ENCODE measurements at regions not wholly inside any gene's neighbourhood (a gene's known extent, or its start where the extent isn't known, plus 50 kb on each side); places are given as distances from the start of the nearest gene placed in this dataset.
"Not testable (repeated sequence)": the region's sequence is repeated elsewhere in the genome, so short reads cannot be mapped to it uniquely, and the experiment has no call there.

- Histone ChIP-seq H3K27ac (ENCODE audit: low read length) (no peak overlapping the region), H3K4me1 (ENCODE audit: control insufficient read depth in 1 of 2, extremely low read depth in 1 of 2, insufficient read depth in 2 of 2, low read length in 2 of 2) (peaks cover 0 to 7% of the 10 kb centered on the region in 2 experiments), H3K36me3 (ENCODE audit: control insufficient read depth in 2 of 2, extremely low read depth in 1 of 2, insufficient read depth in 1 of 2, low read length in 1 of 2) (no peaks in the 10 kb centered on the region), H3K27me3 (replicated peaks in 1 of 2; ENCODE audit: control insufficient read depth in 2 of 2, extremely low read depth in 1 of 2, insufficient read depth in 2 of 2, low read length in 1 of 2) (peaks cover 0 to 20% of the 10 kb centered on the region in 2 experiments), H3K4me3 (ENCODE audit: control insufficient read depth in 1 of 2, extremely low read depth in 1 of 2, low read length in 1 of 2) (no peak overlapping the region), H3K9me3 (no peaks in the 10 kb centered on the region)
- Mint-ChIP-seq H3K36me3 (no peaks in the 10 kb centered on the region), H3K27me3 (peaks cover 4 to 16% of the 10 kb centered on the region in 2 donors), H3K4me3 (peak overlapping the region in 1 of 3 donors; percentile 72), H3K4me1 (peaks cover 6 to 8% (median 7%) of the 10 kb centered on the region in 3 donors), H3K27ac (no peak overlapping the region), H3K9me3 (no peaks in the 10 kb centered on the region)
- WGBS (ENCODE audit: insufficient coverage) = no CpG with 5 or more reads among the region's 1 CpG
- ChIA-PET POLR2A (no interaction called here), CTCF (interaction anchor here (0.6 to 0.7 kb wide), 3 partner anchors 67 to 1487 kb away, joined by 4 to 5 read pairs (median 4); no protein-coding TSS in a partner anchor)
- ATAC-seq (replicated peaks in 1 of 4) (no peak), DNase-seq (no peak)
These were observed 77.2 kb upstream of the HES1 start for GRCh38 chr3:194058753-194059152.

GRCh38 chr3:194061421-194062030 lies 74.4 kb upstream of the HES1 start:
- 100% methylated on average over 1 of the region's 3 CpGs for WGBS (ENCODE audit: insufficient coverage)
- Histone ChIP-seq H3K27me3 (replicated peaks in 1 of 2; ENCODE audit: control insufficient read depth in 2 of 2, extremely low read depth in 1 of 2, insufficient read depth in 2 of 2, low read length in 1 of 2) (peaks cover 0 to 13% of the 10 kb centered on the region in 2 experiments), H3K4me1 (ENCODE audit: control insufficient read depth in 1 of 2, extremely low read depth in 1 of 2, insufficient read depth in 2 of 2, low read length in 2 of 2) (peaks cover 0 to 7% of the 10 kb centered on the region in 2 experiments), H3K27ac (ENCODE audit: low read length) (no peak overlapping the region), H3K9me3 (no peaks in the 10 kb centered on the region), H3K4me3 (ENCODE audit: control insufficient read depth in 1 of 2, extremely low read depth in 1 of 2, low read length in 1 of 2) (no peak overlapping the region), H3K36me3 (ENCODE audit: control insufficient read depth in 2 of 2, extremely low read depth in 1 of 2, insufficient read depth in 1 of 2, low read length in 1 of 2) (no peaks in the 10 kb centered on the region)
- CTCF ChIA-PET = no interaction called here
- Mint-ChIP-seq H3K9me3 (no peaks in the 10 kb centered on the region), H3K27ac (no peak overlapping the region), H3K36me3 (no peaks in the 10 kb centered on the region), H3K4me1 (peaks cover 6 to 8% (median 7%) of the 10 kb centered on the region in 3 donors), H3K4me3 (no peak overlapping the region), H3K27me3 (peaks cover 4 to 12% of the 10 kb centered on the region in 2 donors)
- DNase-seq (no peak), ATAC-seq (replicated peaks in 1 of 4) (no peak)
- POLR2A ChIA-PET = no interaction called here

GRCh38 chr3:194062830-194063229 lies 73.1 kb upstream of the HES1 start:
- ATAC-seq (replicated peaks in 1 of 4) = no peak
- Histone ChIP-seq H3K27ac (ENCODE audit: low read length) (no peak overlapping the region), H3K27me3 (replicated peaks in 1 of 2; ENCODE audit: control insufficient read depth in 2 of 2, extremely low read depth in 1 of 2, insufficient read depth in 2 of 2, low read length in 1 of 2) (peaks cover 0 to 2% of the 10 kb centered on the region in 2 experiments), H3K4me3 (ENCODE audit: control insufficient read depth in 1 of 2, extremely low read depth in 1 of 2, low read length in 1 of 2) (no peak overlapping the region), H3K9me3 (no peaks in the 10 kb centered on the region), H3K36me3 (ENCODE audit: control insufficient read depth in 2 of 2, extremely low read depth in 1 of 2, insufficient read depth in 1 of 2, low read length in 1 of 2) (no peaks in the 10 kb centered on the region), H3K4me1 (ENCODE audit: control insufficient read depth in 1 of 2, extremely low read depth in 1 of 2, insufficient read depth in 2 of 2, low read length in 2 of 2) (peaks cover 0 to 5% of the 10 kb centered on the region in 2 experiments)
- Mint-ChIP-seq H3K4me3 (no peak overlapping the region), H3K4me1 (peaks cover 2 to 4% (median 3%) of the 10 kb centered on the region in 3 donors), H3K27ac (no peak overlapping the region), H3K9me3 (peaks cover 0 to 8% (median 0%) of the 10 kb centered on the region in 3 donors), H3K27me3 (peaks cover 1 to 4% of the 10 kb centered on the region in 2 donors), H3K36me3 (no peaks in the 10 kb centered on the region)
- WGBS (ENCODE audit: insufficient coverage) = no CpG with 5 or more reads among the region's 3 CpGs
- DNase-seq = no peak
- POLR2A ChIA-PET = no interaction called here
- CTCF ChIA-PET = no interaction called here

DNA sequence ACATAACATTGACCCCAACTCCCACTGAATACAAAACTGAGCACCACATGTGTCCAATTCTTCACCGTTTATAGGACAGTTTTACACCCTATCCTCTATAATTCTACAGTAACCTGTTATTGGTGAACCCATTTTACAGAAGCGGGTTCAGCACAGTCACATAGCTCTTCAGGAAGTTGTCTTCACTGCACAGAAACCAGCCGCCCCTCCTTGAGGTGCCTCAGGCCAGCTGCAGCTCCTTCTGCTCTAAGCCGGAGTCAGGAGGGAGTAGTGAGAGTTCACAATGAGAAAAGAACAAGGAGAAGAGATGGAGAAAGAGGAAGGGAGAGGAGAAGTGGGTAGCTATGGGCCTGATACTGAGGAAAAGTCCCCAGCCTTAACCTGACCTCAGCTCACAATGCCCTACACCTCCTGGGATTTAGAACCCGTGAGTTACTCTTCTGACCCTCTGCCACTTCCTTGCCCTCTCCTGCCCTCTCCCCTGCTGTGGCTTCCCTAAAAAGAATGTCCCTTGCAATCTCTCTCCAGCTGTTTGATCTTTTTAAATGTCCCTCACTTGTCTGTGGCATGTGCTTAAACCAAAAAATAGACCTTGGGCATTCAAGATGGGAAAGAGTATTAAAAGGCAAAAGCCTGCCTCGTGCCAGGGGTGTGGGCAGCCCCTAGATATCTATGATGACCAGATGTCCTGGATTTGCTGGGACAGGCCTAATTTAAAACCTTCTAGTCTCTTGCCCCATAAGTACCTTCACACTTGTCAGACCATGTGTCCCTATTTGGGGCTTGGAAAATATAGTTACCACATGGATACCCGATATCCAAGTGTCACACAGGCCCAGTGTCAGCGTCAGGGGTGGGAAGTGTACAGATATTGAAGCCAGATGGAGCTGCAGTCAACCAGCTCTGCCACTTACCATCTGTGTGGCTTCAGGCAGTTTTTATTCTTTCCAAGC lies 71.3 kb upstream of the HES1 start:
- ATAC-seq (replicated peaks in 1 of 4) = no peak
- H3K27me3 ChIP-seq (replicated peaks in 1 of 2; ENCODE audit: control insufficient read depth in 2 of 2, extremely low read depth in 1 of 2, insufficient read depth in 2 of 2, low read length in 1 of 2) = no peaks in the 10 kb centered on the region
- H3K4me1 ChIP-seq (ENCODE audit: control insufficient read depth in 1 of 2, extremely low read depth in 1 of 2, insufficient read depth in 2 of 2, low read length in 2 of 2) = no peaks in the 10 kb centered on the region
- no peak overlapping the region for H3K27ac ChIP-seq (ENCODE audit: low read length)
- no peak overlapping the region for H3K4me3 Mint-ChIP-seq
- no peak for DNase-seq
- ChIA-PET CTCF (no interaction called here), POLR2A (no interaction called here)
- H3K9me3 Mint-ChIP-seq = peaks cover 0 to 8% (median 0%) of the 10 kb centered on the region in 3 donors
- H3K27me3 Mint-ChIP-seq = peaks cover 0 to 8% of the 10 kb centered on the region in 2 donors
- H3K9me3 ChIP-seq = no peaks in the 10 kb centered on the region
- no peak overlapping the region for H3K4me3 ChIP-seq (ENCODE audit: control insufficient read depth in 1 of 2, extremely low read depth in 1 of 2, low read length in 1 of 2)
- H3K27ac Mint-ChIP-seq = no peak overlapping the region
- peaks cover 0 to 1% (median under 1%) of the 10 kb centered on the region in 3 donors for H3K4me1 Mint-ChIP-seq
- WGBS (ENCODE audit: insufficient coverage) = 88% methylated on average over 2 of the region's 8 CpGs
- H3K36me3 Mint-ChIP-seq = no peaks in the 10 kb centered on the region
- H3K36me3 ChIP-seq (ENCODE audit: control insufficient read depth in 2 of 2, extremely low read depth in 1 of 2, insufficient read depth in 1 of 2, low read length in 1 of 2) = no peaks in the 10 kb centered on the region

- Mint-ChIP-seq H3K4me1 (peaks cover 4 to 12% (median 10%) of the 10 kb centered on the region in 3 donors), H3K27me3 (peaks cover 0 to 16% of the 10 kb centered on the region in 2 donors)
- DNase-seq; POLR2A ChIA-PET; ATAC-seq (replicated peaks in 1 of 4); H3K27ac ChIP-seq (ENCODE audit: low read length); H3K27ac Mint-ChIP-seq; H3K9me3 ChIP-seq; H3K36me3 ChIP-seq (ENCODE audit: control insufficient read depth in 2 of 2, extremely low read depth in 1 of 2, insufficient read depth in 1 of 2, low read length in 1 of 2); H3K9me3 Mint-ChIP-seq; H3K4me3 ChIP-seq (ENCODE audit: control insufficient read depth in 1 of 2, extremely low read depth in 1 of 2, low read length in 1 of 2); H3K4me3 Mint-ChIP-seq; H3K36me3 Mint-ChIP-seq; CTCF ChIA-PET: not testable (repeated sequence)
- peaks cover 0 to 20% of the 10 kb centered on the region in 2 experiments for H3K27me3 ChIP-seq (replicated peaks in 1 of 2; ENCODE audit: control insufficient read depth in 2 of 2, extremely low read depth in 1 of 2, insufficient read depth in 2 of 2, low read length in 1 of 2)
- peaks cover 2 to 14% of the 10 kb centered on the region in 2 experiments for H3K4me1 ChIP-seq (ENCODE audit: control insufficient read depth in 1 of 2, extremely low read depth in 1 of 2, insufficient read depth in 2 of 2, low read length in 2 of 2)
These were observed 68.6 kb upstream of the HES1 start for GRCh38 chr3:194067327-194067726.

- Mint-ChIP-seq H3K4me1 (peaks cover 4 to 16% (median 10%) of the 10 kb centered on the region in 3 donors), H3K9me3 (peaks cover 0 to 8% (median 0%) of the 10 kb centered on the region in 3 donors), H3K27ac (no peak overlapping the region), H3K4me3 (no peak overlapping the region), H3K36me3 (no peaks in the 10 kb centered on the region), H3K27me3 (peaks cover 3 to 22% of the 10 kb centered on the region in 2 donors)
- Histone ChIP-seq H3K27me3 (replicated peaks in 1 of 2; ENCODE audit: control insufficient read depth in 2 of 2, extremely low read depth in 1 of 2, insufficient read depth in 2 of 2, low read length in 1 of 2) (peaks cover 0 to 22% of the 10 kb centered on the region in 2 experiments), H3K9me3 (no peaks in the 10 kb centered on the region), H3K27ac (ENCODE audit: low read length) (no peak overlapping the region), H3K4me1 (ENCODE audit: control insufficient read depth in 1 of 2, extremely low read depth in 1 of 2, insufficient read depth in 2 of 2, low read length in 2 of 2) (peaks cover 2 to 14% of the 10 kb centered on the region in 2 experiments), H3K4me3 (ENCODE audit: control insufficient read depth in 1 of 2, extremely low read depth in 1 of 2, low read length in 1 of 2) (no peak overlapping the region), H3K36me3 (ENCODE audit: control insufficient read depth in 2 of 2, extremely low read depth in 1 of 2, insufficient read depth in 1 of 2, low read length in 1 of 2) (no peaks in the 10 kb centered on the region)
- POLR2A ChIA-PET = no interaction called here
- DNase-seq (no peak), ATAC-seq (replicated peaks in 1 of 4) (no peak)
- CTCF ChIA-PET = no interaction called here
- no CpG with 5 or more reads among the region's 4 CpGs for WGBS (ENCODE audit: insufficient coverage)
These were observed 68.0 kb upstream of the HES1 start for GRCh38 chr3:194067949-194068362.
